Mammary epithelial cell (primary cell): ENCODE measurements at regions not wholly inside any gene's neighbourhood (a gene's known extent, or its start where the extent isn't known, plus 50 kb on each side); places are given as distances from the start of the nearest gene placed in this dataset.

ENCODE experiments used
- EZH2 ChIP-seq: IDR thresholded peaks from 2 replicates; pipeline ENCODE4 v1.6.1; 2012; ENCODE audit warnings: low read length, inconsistent platforms, borderline replicate concordance
- TF ChIP-seq, protein P1 (sequence below), 2 donors: IDR thresholded peaks in 1 of 2; conservative IDR thresholded peaks in 1 of 2; 2 replicates each; pipeline ENCODE4 v1.5.1; 2011 to 2012; ENCODE audit warnings: inconsistent platforms in 2 of 2, low read length in 2 of 2, mild to moderate bottlenecking in 2 of 2, control low read depth in 1 of 2, low read depth in 1 of 2; ENCODE audit not compliant: insufficient read depth in 1 of 2; ENCODE audit errors: extremely low read depth in 1 of 2

- TF ChIP-seq, protein P1, sequence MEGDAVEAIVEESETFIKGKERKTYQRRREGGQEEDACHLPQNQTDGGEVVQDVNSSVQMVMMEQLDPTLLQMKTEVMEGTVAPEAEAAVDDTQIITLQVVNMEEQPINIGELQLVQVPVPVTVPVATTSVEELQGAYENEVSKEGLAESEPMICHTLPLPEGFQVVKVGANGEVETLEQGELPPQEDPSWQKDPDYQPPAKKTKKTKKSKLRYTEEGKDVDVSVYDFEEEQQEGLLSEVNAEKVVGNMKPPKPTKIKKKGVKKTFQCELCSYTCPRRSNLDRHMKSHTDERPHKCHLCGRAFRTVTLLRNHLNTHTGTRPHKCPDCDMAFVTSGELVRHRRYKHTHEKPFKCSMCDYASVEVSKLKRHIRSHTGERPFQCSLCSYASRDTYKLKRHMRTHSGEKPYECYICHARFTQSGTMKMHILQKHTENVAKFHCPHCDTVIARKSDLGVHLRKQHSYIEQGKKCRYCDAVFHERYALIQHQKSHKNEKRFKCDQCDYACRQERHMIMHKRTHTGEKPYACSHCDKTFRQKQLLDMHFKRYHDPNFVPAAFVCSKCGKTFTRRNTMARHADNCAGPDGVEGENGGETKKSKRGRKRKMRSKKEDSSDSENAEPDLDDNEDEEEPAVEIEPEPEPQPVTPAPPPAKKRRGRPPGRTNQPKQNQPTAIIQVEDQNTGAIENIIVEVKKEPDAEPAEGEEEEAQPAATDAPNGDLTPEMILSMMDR (conservative IDR thresholded peaks at IDR 0.05 in 1 of 2, IDR thresholded peaks at IDR 0.05 in 1 of 2; ENCODE audit: extremely low read depth in 1 of 2, insufficient read depth in 1 of 2, low read depth in 1 of 2, low read length in 2 of 2): no peak
- no peak for TF ChIP-seq EZH2
Measured at GRCh38 chr5:120016717-120017382, 387.5 kb downstream of the FAM170A start.
